WERI-Rb-1 (cell line): ENCODE measurements at regions not wholly inside any gene's neighbourhood (a gene's known extent, or its start where the extent isn't known, plus 50 kb on each side); places are given as distances from the start of the nearest gene placed in this dataset.
A peak's percentile ranks its signal among the peaks of the same experiment; 100 is the strongest.

Source experiments
- DNase-seq: peaks from one replicate; pipeline ENCODE4 v3.0.0-alpha.2; 2020
- H3K27ac ChIP-seq: fragments of 250-450 bp; sonication (Bioruptor Pico); 2 replicates; pipeline ENCODE4 v1.5.1; 2020; ENCODE audit warnings: mild to moderate bottlenecking, moderate library complexity
- H3K27me3 ChIP-seq: fragments of 250-450 bp; sonication (Bioruptor Pico); 2 replicates; pipeline ENCODE4 v1.5.1; 2021; ENCODE audit warnings: mild to moderate bottlenecking, low read depth, moderate library complexity; ENCODE audit not compliant: insufficient read depth, severe bottlenecking
- H3K36me3 ChIP-seq: fragments of 250-450 bp; sonication (Bioruptor Pico); 2 replicates; pipeline ENCODE4 v1.5.1; 2020; ENCODE audit warnings: mild to moderate bottlenecking, moderate library complexity
- H3K4me3 ChIP-seq: 2 replicates; pipeline ENCODE4 v1.5.1; 2011; ENCODE audit warnings: low read depth, mild to moderate bottlenecking, control low read depth, low read length
- H3K9me3 ChIP-seq: fragments of 250-450 bp; sonication (Bioruptor Pico); 2 replicates; pipeline ENCODE4 v1.5.1; 2021; ENCODE audit warnings: mild to moderate bottlenecking, moderate library complexity; ENCODE audit not compliant: severe bottlenecking
- TF ChIP-seq, protein P1 (sequence below): IDR thresholded peaks from 2 replicates; pipeline ENCODE4 v1.5.1; 2011; ENCODE audit warnings: low read depth, mild to moderate bottlenecking, control low read depth, inconsistent platforms, low read length

DNA sequence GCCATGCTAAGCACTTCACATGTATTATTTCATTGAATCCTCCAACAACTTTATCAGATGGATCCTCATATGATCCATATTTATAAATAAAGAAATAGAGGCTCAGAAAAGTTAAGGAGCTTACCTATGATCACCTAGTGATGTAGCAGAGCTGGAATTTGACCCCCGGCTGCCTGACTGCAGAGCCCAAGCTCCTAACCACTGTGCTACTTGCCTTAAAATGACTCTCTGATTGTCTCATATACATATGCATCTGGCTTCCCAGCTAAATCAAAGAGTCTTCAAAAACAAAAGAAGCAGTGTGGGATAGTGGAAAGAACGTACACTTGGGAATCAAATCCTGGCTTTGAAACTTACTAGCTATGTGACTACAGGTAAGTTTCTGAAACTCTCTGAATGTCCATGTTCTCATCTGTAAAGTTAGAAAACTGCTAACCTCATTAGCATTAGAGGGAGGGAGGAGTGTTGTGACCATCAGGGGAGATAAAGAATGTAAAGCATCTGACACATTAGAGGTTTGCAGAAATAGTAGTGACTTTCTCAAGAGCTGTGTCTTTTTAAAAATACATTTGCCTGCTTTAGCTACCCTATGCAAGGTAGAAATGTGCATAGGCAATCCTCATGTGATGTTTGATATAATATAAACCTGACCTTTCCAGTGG, 67.2 kb upstream of the BARHL2 start:
- TF ChIP-seq, protein P1, sequence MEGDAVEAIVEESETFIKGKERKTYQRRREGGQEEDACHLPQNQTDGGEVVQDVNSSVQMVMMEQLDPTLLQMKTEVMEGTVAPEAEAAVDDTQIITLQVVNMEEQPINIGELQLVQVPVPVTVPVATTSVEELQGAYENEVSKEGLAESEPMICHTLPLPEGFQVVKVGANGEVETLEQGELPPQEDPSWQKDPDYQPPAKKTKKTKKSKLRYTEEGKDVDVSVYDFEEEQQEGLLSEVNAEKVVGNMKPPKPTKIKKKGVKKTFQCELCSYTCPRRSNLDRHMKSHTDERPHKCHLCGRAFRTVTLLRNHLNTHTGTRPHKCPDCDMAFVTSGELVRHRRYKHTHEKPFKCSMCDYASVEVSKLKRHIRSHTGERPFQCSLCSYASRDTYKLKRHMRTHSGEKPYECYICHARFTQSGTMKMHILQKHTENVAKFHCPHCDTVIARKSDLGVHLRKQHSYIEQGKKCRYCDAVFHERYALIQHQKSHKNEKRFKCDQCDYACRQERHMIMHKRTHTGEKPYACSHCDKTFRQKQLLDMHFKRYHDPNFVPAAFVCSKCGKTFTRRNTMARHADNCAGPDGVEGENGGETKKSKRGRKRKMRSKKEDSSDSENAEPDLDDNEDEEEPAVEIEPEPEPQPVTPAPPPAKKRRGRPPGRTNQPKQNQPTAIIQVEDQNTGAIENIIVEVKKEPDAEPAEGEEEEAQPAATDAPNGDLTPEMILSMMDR = no peak
- no peak for DNase-seq
- Histone ChIP-seq H3K27ac (no peak overlapping the region), H3K4me3 (no peak overlapping the region), H3K27me3 (no peaks in the 10 kb centered on the region), H3K36me3 (no peaks in the 10 kb centered on the region), H3K9me3 (no peaks in the 10 kb centered on the region)

DNA sequence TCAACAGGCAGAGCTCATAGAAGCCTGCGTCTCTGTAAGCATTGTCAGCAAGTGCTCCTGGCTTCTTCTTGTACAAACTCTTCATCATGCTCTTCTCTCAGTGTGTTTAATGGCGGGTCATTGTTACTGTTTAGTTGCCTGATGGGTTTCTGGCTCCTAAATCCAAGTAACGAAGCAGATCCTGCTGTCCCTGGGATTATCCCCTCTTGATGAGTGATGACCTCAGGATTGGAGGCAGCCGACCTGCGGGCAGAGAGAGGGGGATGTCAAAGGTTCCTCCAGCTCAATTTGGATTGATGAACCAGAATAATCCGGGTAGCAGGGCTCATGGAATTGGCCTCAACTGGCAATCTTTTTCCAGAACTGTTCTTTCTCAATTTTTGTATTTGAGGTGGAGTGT, 66.1 kb upstream of the BARHL2 start:
- no peak overlapping the region for H3K4me3 ChIP-seq
- 0 out of 2 replicates have a peak overlapping the region, but pooled peaks have one; percentile 42 for H3K27ac ChIP-seq
- H3K36me3 ChIP-seq = no peaks in the 10 kb centered on the region
- peak; percentile 71 for DNase-seq
- H3K9me3 ChIP-seq = no peaks in the 10 kb centered on the region
- TF ChIP-seq, protein P1 = no peak
- H3K27me3 ChIP-seq = no peaks in the 10 kb centered on the region

DNA sequence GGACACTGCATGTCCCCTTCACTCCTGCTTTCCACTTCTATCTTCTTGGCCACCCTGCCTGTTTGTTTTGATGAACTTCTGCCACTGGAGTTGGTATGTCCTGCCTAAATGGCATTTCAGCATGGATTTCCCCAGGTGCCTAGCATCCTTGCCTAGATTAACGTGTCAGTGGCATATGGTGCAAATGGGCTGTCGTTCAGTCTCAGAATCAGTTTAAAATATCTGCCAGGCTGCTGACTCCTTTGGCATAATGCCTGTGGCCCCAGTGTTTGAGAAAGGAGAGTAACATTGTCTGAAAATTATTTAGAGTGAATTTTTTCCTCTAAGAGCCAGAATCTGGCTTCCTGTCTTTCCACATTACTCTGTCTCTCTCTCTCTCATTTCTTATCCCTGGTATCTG, 64.9 kb upstream of the BARHL2 start:
- Histone ChIP-seq H3K9me3 (no peaks in the 10 kb centered on the region), H3K27me3 (no peaks in the 10 kb centered on the region), H3K27ac (no peak overlapping the region), H3K36me3 (no peaks in the 10 kb centered on the region), H3K4me3 (no peak overlapping the region)
- TF ChIP-seq, protein P1 = no peak
- DNase-seq = no peak

DNA sequence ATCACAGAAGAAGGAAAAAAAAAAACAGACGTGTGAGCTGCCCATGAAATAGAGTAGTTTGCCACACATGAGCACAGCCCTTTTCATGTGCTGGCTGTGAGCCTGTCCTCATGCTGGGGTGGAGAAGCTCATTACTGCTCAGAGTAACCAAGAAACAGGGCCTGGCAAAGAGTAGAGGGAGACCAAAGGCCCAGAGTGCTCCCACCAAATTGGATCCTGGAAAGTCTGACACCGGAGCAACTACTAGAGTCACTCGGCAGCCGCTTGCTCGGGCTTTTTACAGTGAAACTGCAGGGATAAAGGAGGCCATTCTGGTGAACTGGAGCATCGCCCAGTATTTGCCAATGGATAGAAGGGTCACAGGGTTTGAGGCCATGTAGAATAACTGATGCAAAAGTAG, 64.4 kb upstream of the BARHL2 start:
- Histone ChIP-seq H3K27me3 (no peaks in the 10 kb centered on the region), H3K36me3 (no peaks in the 10 kb centered on the region), H3K9me3 (no peaks in the 10 kb centered on the region), H3K4me3 (no peak overlapping the region), H3K27ac (no peak overlapping the region)
- TF ChIP-seq, protein P1 = no peak
- DNase-seq = no peak

DNA sequence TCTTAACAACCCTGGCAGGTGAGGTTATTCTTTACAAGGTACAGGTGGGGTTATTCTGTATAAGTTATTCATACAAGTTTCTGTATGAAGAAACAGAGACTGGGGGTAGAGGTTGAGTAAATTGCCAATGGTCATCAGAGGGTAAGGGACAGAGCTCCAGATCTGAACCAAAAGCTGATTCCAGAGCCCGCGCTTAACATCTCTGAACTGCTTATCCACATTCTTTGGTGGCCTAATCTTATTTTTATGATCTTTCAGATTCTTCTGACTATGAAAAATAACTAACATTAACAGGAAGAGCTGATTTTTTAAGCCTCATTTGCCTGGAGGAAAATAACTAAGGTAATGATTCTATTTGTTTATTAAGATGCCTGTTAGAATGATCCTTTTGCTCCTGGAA, 63.9 kb upstream of the BARHL2 start:
- TF ChIP-seq, protein P1 = no peak
- DNase-seq = no peak
- H3K27me3 ChIP-seq = no peaks in the 10 kb centered on the region
- H3K36me3 ChIP-seq = no peaks in the 10 kb centered on the region
- no peak overlapping the region for H3K4me3 ChIP-seq
- H3K27ac ChIP-seq = no peak overlapping the region
- H3K9me3 ChIP-seq = no peaks in the 10 kb centered on the region

DNA sequence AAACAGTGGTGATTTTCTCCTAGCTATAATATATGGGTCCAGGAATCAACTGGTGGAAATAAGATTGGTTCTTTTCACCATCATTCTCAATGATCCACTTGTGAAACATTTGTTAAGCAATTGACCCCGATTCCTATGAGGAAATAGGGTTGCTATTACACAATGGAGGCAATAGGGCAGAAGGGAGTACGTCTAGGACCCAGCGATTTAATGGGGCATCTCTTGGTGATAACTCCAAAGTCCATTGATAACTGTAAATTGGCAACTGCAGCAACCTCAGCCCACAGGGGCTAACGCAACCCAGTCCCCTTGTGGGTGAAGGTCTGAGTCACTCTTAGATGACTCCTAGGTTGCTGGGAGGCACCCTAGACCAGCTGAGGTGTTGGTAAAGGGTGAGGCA, 62.5 kb upstream of the BARHL2 start:
- Histone ChIP-seq H3K9me3 (no peaks in the 10 kb centered on the region), H3K4me3 (no peak overlapping the region), H3K27ac (no peak overlapping the region), H3K36me3 (no peaks in the 10 kb centered on the region), H3K27me3 (no peaks in the 10 kb centered on the region)
- TF ChIP-seq, protein P1 = no peak
- no peak for DNase-seq
